Loucy (cell line): ENCODE measurements at regions not wholly inside any gene's neighbourhood (a gene's known extent, or its start where the extent isn't known, plus 50 kb on each side); places are given as distances from the start of the nearest gene placed in this dataset.

Experiments
- H2AFZ ChIP-seq: fragments of 200-600 bp; sonication (generic); 2 replicates; pipeline ENCODE4 v1.6.0; 2016; ENCODE audit warnings: antibody characterized with exemption, mild to moderate bottlenecking, low read length, moderate library complexity
- H3F3A ChIP-seq: fragments of 200-600 bp; 2 replicates; pipeline ENCODE4 v1.6.0; 2016; ENCODE audit warnings: antibody characterized with exemption, low read depth, mild to moderate bottlenecking
- H3K27me3 ChIP-seq: fragments of 200-600 bp; sonication (generic); 2 replicates; pipeline ENCODE4 v1.6.1; 2014; ENCODE audit warnings: low read length, mild to moderate bottlenecking; ENCODE audit not compliant: insufficient read depth, poor library complexity, severe bottlenecking
- H3K36me3 ChIP-seq: fragments of 200-600 bp; sonication (generic); 2 replicates; pipeline ENCODE4 v1.6.1; 2016; ENCODE audit warnings: low read length; ENCODE audit not compliant: insufficient read depth
- H3K4me1 ChIP-seq: fragments of 200-600 bp; sonication (generic); 2 replicates; pipeline ENCODE4 v1.5.1; 2014; ENCODE audit warnings: low read length, mild to moderate bottlenecking; ENCODE audit not compliant: insufficient read depth, poor library complexity, severe bottlenecking
- H3K4me2 ChIP-seq: fragments of 200-600 bp; sonication (generic); 2 replicates; pipeline ENCODE4 v1.6.0; 2014; ENCODE audit warnings: antibody characterized with exemption, low read length, low read depth, mild to moderate bottlenecking; ENCODE audit not compliant: poor library complexity, severe bottlenecking
- H3K4me3 ChIP-seq: fragments of 200-600 bp; sonication (generic); 2 replicates; pipeline ENCODE4 v1.5.1; 2014; ENCODE audit warnings: low read length, mild to moderate bottlenecking, mixed read lengths; ENCODE audit not compliant: poor library complexity, severe bottlenecking
- H3K79me2 ChIP-seq: fragments of 200-600 bp; sonication (generic); 2 replicates; pipeline ENCODE4 v1.6.1; 2014; ENCODE audit warnings: low read length; ENCODE audit not compliant: insufficient read depth
- H3K9ac ChIP-seq: fragments of 200-600 bp; sonication (generic); 2 replicates; pipeline ENCODE4 v1.6.0; 2014; ENCODE audit warnings: mild to moderate bottlenecking, low read depth, low read length, moderate library complexity; ENCODE audit not compliant: poor library complexity, severe bottlenecking
- H3K9me2 ChIP-seq: fragments of 200-600 bp; sonication (generic); replicated peaks from 2 replicates; pipeline ENCODE4 v1.6.1; 2016; ENCODE audit warnings: low read depth, low read length, mixed read lengths
- H3K9me3 ChIP-seq: fragments of 200-600 bp; sonication (generic); 2 replicates; pipeline ENCODE4 v1.6.1; 2014; ENCODE audit warnings: mild to moderate bottlenecking, antibody characterized with exemption, low read length, low read depth; ENCODE audit not compliant: insufficient read depth
- H4K20me1 ChIP-seq: fragments of 200-600 bp; sonication (generic); 2 replicates; pipeline ENCODE4 v1.6.0; 2014; ENCODE audit warnings: antibody characterized with exemption, low read length, mild to moderate bottlenecking; ENCODE audit not compliant: insufficient read depth, poor library complexity, severe bottlenecking
- EZH2phosphoT487 ChIP-seq: fragments of 200-600 bp; IDR thresholded peaks from 2 replicates; pipeline ENCODE4 v1.6.1; 2018; ENCODE audit warnings: antibody characterized with exemption, mild to moderate bottlenecking, moderate library complexity, borderline replicate concordance
- TF ChIP-seq, protein P1 (sequence below): fragments of 200-600 bp; sonication (generic); conservative IDR thresholded peaks from 2 replicates; pipeline ENCODE4 v1.5.1; 2014; ENCODE audit warnings: mild to moderate bottlenecking, antibody characterized with exemption, low read length

DNA sequence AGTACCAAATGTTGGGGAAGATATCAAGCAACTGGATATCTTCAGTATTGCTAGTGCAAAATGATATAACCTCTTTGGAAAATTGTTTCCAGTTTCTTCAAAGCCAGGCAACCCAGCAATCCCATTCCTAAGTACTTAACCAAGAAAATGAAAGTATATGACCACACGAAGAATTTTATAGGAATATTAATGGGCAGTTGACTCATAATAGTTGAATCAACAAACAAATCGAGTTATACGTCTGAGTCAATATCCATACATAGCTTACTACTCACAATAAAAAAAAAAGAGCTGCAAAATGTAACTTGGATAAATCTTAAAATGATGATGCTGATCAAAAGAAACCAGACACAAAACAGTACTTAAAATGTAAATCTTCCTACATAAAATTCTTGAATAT lies 810.4 kb downstream of the METTL4 start:
- no peaks in the 10 kb centered on the region for H3K79me2 ChIP-seq
- H3K9me3 ChIP-seq, result no peaks in the 10 kb centered on the region
- no peak overlapping the region for H3K4me2 ChIP-seq
- no peaks in the 10 kb centered on the region for H3K36me3 ChIP-seq
- H2AFZ ChIP-seq, result no peak overlapping the region
- TF ChIP-seq EZH2phosphoT487, result no peak
- TF ChIP-seq, protein P1, sequence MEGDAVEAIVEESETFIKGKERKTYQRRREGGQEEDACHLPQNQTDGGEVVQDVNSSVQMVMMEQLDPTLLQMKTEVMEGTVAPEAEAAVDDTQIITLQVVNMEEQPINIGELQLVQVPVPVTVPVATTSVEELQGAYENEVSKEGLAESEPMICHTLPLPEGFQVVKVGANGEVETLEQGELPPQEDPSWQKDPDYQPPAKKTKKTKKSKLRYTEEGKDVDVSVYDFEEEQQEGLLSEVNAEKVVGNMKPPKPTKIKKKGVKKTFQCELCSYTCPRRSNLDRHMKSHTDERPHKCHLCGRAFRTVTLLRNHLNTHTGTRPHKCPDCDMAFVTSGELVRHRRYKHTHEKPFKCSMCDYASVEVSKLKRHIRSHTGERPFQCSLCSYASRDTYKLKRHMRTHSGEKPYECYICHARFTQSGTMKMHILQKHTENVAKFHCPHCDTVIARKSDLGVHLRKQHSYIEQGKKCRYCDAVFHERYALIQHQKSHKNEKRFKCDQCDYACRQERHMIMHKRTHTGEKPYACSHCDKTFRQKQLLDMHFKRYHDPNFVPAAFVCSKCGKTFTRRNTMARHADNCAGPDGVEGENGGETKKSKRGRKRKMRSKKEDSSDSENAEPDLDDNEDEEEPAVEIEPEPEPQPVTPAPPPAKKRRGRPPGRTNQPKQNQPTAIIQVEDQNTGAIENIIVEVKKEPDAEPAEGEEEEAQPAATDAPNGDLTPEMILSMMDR, result no peak
- no peaks in the 10 kb centered on the region for H4K20me1 ChIP-seq
- no peak overlapping the region for H3K9ac ChIP-seq
- H3K27me3 ChIP-seq, result no peaks in the 10 kb centered on the region
- no peak overlapping the region for H3K4me3 ChIP-seq
- no peaks in the 10 kb centered on the region for H3F3A ChIP-seq
- no peaks in the 10 kb centered on the region for H3K9me2 ChIP-seq
- no peaks in the 10 kb centered on the region for H3K4me1 ChIP-seq

DNA sequence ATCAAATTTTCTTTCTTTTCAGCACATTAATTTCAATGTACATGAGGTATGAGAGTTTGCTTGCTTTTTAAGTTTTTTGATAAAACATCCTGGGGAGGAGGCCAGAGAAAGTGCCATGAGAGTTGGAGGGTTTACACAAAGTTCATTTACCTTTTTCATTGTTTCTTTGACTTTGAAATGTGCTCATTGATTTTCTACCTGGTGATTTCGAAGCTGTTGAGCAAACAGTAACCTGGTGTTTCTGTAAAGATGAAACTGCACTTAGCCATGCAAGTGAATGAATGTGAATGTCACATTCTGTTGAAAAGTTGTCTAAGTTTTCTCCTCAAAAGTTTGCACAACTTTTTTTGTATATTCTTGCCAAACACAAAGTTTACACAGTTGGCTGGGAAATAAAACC lies 797.0 kb downstream of the METTL4 start:
- Histone ChIP-seq H3K9me3 (no peaks in the 10 kb centered on the region), H3K27me3 (no peaks in the 10 kb centered on the region), H3K9me2 (no peaks in the 10 kb centered on the region), H3K79me2 (no peaks in the 10 kb centered on the region), H3K9ac (no peak overlapping the region), H2AFZ (no peak overlapping the region), H3K4me1 (no peaks in the 10 kb centered on the region), H3K36me3 (no peaks in the 10 kb centered on the region), H3K4me2 (no peak overlapping the region), H3F3A (no peaks in the 10 kb centered on the region), H4K20me1 (no peaks in the 10 kb centered on the region), H3K4me3 (no peak overlapping the region)
- TF ChIP-seq, protein P1, result no peak
- no peak for TF ChIP-seq EZH2phosphoT487

DNA sequence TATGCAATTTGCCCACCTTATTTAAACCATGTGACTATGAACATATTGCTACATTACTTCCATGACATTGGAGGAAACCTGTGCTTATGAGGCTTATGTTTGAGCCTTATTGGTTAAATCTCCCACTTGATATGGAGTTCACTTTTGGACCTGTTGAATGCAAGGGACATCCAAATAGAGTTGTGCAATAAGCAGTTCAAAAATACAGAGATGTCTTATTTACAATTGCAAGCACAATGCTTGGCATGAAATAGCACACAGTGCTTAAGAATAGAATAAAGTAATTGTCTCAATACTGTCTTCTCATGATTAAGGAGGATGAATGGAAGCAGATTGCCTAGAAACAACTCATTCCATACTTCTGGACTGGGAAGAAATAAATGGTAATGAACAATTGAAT lies 793.5 kb downstream of the METTL4 start:
- Histone ChIP-seq H3K9me2 (no peaks in the 10 kb centered on the region), H3K79me2 (no peaks in the 10 kb centered on the region), H3K36me3 (no peaks in the 10 kb centered on the region), H3K9ac (no peak overlapping the region), H3K4me1 (no peaks in the 10 kb centered on the region), H2AFZ (no peak overlapping the region), H3K9me3 (no peaks in the 10 kb centered on the region), H4K20me1 (no peaks in the 10 kb centered on the region), H3K4me2 (no peak overlapping the region), H3F3A (no peaks in the 10 kb centered on the region), H3K27me3 (no peaks in the 10 kb centered on the region), H3K4me3 (no peak overlapping the region)
- no peak for TF ChIP-seq EZH2phosphoT487
- TF ChIP-seq, protein P1, result no peak
